SK-N-SH treated with all-trans-retinoic acid at 6 μM for 48 hours (cell line): ENCODE measurements at regions not wholly inside any gene's neighbourhood (a gene's known extent, or its start where the extent isn't known, plus 50 kb on each side); places are given as distances from the start of the nearest gene placed in this dataset.

Experiments
- ATAC-seq: fragments of 200-7000 bp; cut with Tn5 transposase; 3 replicates; pipeline ENCODE4 v1.9.1; 2020; ENCODE audit warnings: mild to moderate bottlenecking, moderate library complexity
- ARNTL ChIP-seq: fragments of 450-650 bp; formaldehyde crosslinking; IDR thresholded peaks from 2 replicates; pipeline ENCODE4 v1.5.0; 2020; ENCODE audit warnings: low read depth, mild to moderate bottlenecking, moderate library complexity, borderline replicate concordance
- CSDC2 ChIP-seq: fragments of 250-450 bp; sonication (Bioruptor Pico); IDR thresholded peaks from 2 replicates; pipeline ENCODE4 v1.5.0; 2020; ENCODE audit warnings: mild to moderate bottlenecking, moderate library complexity
- ESRRG ChIP-seq: fragments of 250-450 bp; sonication (Bioruptor Pico); IDR thresholded peaks from 2 replicates; pipeline ENCODE4 v1.6.1; 2021; ENCODE audit warnings: mild to moderate bottlenecking
- GLIS3 ChIP-seq: fragments of 250-450 bp; sonication (Bioruptor Pico); IDR thresholded peaks from 2 replicates; pipeline ENCODE4 v1.5.0; 2020; ENCODE audit warnings: mild to moderate bottlenecking, moderate library complexity
- ISL1 ChIP-seq: fragments of 250-450 bp; sonication (Bioruptor Pico); IDR thresholded peaks from 2 replicates; pipeline ENCODE4 v2.1.2; 2022; ENCODE audit warnings: mild to moderate bottlenecking, moderate library complexity
- OSR1 ChIP-seq: fragments of 250-450 bp; sonication (Bioruptor Pico); IDR thresholded peaks from 2 replicates; pipeline ENCODE4 v1.8.0; 2022; ENCODE audit warnings: moderate library complexity, mild to moderate bottlenecking, inconsistent platforms
- PPARA ChIP-seq: fragments of 250-450 bp; sonication (Bioruptor Pico); IDR thresholded peaks from 2 replicates; pipeline ENCODE4 v1.5.0; 2020; ENCODE audit warnings: mild to moderate bottlenecking, borderline replicate concordance
- RARB ChIP-seq: fragments of 250-450 bp; sonication (Bioruptor Pico); IDR thresholded peaks from 2 replicates; pipeline ENCODE4 v1.8.0; 2021; ENCODE audit warnings: mild to moderate bottlenecking, moderate library complexity
- SNAI2 ChIP-seq: fragments of 250-450 bp; sonication (Bioruptor Pico); IDR thresholded peaks from 2 replicates; pipeline ENCODE4 v1.5.0; 2020; ENCODE audit warnings: mild to moderate bottlenecking, moderate library complexity
- TCF4 ChIP-seq: fragments of 250-450 bp; sonication (Bioruptor Pico); IDR thresholded peaks from 2 replicates; pipeline ENCODE4 v1.8.0; 2021; ENCODE audit warnings: mild to moderate bottlenecking, moderate library complexity, borderline replicate concordance
- TOX ChIP-seq: fragments of 250-450 bp; sonication (Bioruptor Pico); IDR thresholded peaks from 2 replicates; pipeline ENCODE4 v1.8.0; 2021; ENCODE audit warnings: mild to moderate bottlenecking, moderate library complexity, borderline replicate concordance
- ZC3H10 ChIP-seq: fragments of 250-450 bp; sonication (Bioruptor Pico); IDR thresholded peaks from 2 replicates; pipeline ENCODE4 v1.5.1; 2021; ENCODE audit warnings: mild to moderate bottlenecking, moderate library complexity
- ZFP3 ChIP-seq: fragments of 250-450 bp; sonication (Bioruptor Pico); IDR thresholded peaks from 2 replicates; pipeline ENCODE4 v1.5.0; 2020; ENCODE audit warnings: mild to moderate bottlenecking, moderate library complexity
- ZFP30 ChIP-seq: fragments of 450-650 bp; formaldehyde crosslinking; IDR thresholded peaks from 2 replicates; pipeline ENCODE4 v1.5.0; 2022; ENCODE audit warnings: mild to moderate bottlenecking, moderate library complexity
- ZNF565 ChIP-seq: fragments of 450-650 bp; formaldehyde crosslinking; conservative IDR thresholded peaks from 2 replicates; pipeline ENCODE4 v1.5.0; 2020; ENCODE audit warnings: low read depth, mild to moderate bottlenecking, moderate library complexity
- ZNF70 ChIP-seq: fragments of 450-650 bp; formaldehyde crosslinking; IDR thresholded peaks from 2 replicates; pipeline ENCODE4 v1.5.0; 2020; ENCODE audit warnings: mild to moderate bottlenecking, moderate library complexity
- TF ChIP-seq, protein P1 (sequence below): fragments of 250-450 bp; sonication (Bioruptor Pico); IDR thresholded peaks from 2 replicates; pipeline ENCODE4 v1.5.1; 2021; ENCODE audit warnings: mild to moderate bottlenecking, moderate library complexity
- TF ChIP-seq, protein P2 (sequence below): fragments of 250-450 bp; sonication (Bioruptor Pico); IDR thresholded peaks from 2 replicates; pipeline ENCODE4 v1.8.0; 2021; ENCODE audit warnings: low read depth, mild to moderate bottlenecking, moderate library complexity, borderline replicate concordance
- TF ChIP-seq, protein P3 (sequence below): fragments of 250-450 bp; sonication (Bioruptor Pico); IDR thresholded peaks from 2 replicates; pipeline ENCODE4 v1.5.0; 2020; ENCODE audit warnings: mild to moderate bottlenecking, moderate library complexity
- TF ChIP-seq, protein P4 (sequence below): fragments of 250-450 bp; sonication (Bioruptor Pico); IDR thresholded peaks from 2 replicates; pipeline ENCODE4 v1.5.1; 2020; ENCODE audit warnings: low read depth, mild to moderate bottlenecking, moderate library complexity

DNA sequence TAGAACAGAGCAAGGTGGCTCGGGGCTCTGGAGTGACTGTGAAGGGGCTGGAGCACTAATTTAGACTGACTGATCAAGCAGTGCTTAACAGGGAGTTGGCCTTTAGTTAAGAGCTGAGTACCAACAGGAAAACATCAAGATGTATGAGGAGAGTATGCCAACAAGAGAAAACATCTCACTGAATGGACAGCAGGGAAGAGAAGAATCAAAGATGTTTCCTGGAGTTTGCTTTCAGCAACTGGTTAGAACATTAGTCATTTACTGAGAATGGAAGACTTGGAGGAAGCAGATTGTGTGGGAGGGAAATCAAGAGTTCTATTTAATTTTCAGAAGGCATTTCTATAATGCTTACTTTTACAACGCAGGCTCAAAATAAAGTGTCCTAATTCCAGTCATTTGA is 259.3 kb downstream of the ADAMTS20 start:
- ATAC-seq: no peak
- TF ChIP-seq GLIS3 (no peak), ZFP30 (CRISPR knock-in tag) (no peak), ISL1 (CRISPR knock-in tag) (no peak), OSR1 (CRISPR knock-in tag) (no peak), ZC3H10 (CRISPR knock-in tag) (no peak), ZNF70 (CRISPR knock-in tag) (no peak), SNAI2 (CRISPR knock-in tag) (no peak), PPARA (no peak), ZFP3 (CRISPR knock-in tag) (no peak)
- TF ChIP-seq, protein P1, sequence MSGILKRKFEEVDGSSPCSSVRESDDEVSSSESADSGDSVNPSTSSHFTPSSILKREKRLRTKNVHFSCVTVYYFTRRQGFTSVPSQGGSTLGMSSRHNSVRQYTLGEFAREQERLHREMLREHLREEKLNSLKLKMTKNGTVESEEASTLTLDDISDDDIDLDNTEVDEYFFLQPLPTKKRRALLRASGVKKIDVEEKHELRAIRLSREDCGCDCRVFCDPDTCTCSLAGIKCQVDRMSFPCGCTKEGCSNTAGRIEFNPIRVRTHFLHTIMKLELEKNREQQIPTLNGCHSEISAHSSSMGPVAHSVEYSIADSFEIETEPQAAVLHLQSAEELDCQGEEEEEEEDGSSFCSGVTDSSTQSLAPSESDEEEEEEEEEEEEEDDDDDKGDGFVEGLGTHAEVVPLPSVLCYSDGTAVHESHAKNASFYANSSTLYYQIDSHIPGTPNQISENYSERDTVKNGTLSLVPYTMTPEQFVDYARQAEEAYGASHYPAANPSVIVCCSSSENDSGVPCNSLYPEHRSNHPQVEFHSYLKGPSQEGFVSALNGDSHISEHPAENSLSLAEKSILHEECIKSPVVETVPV (CRISPR knock-in tag): no peak
- TF ChIP-seq, all 23 proteins: peak for 0

DNA sequence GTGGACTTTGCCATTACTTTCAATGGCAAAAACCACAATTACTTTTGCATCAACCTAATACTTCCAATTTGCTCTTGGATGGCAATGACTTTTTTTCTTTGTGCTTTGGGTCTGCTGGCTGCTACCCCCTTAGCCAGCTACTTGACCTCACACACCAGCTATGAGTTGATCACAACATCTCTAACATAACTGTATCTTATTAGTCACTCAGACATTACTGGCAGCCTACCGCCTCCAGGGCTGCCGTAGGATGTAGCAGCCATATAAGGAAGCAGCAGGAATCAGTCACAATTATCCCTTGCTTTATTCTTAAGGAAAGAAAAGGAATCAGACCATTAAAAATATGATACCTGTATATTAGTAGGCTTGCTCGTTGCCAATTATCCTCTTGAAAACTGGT is 260.5 kb downstream of the ADAMTS20 start:
- ATAC-seq: no peak
- TF ChIP-seq ZNF565 (no peak), SNAI2 (CRISPR knock-in tag) (no peak), GLIS3 (no peak), ISL1 (CRISPR knock-in tag) (no peak), RARB (CRISPR knock-in tag) (no peak), OSR1 (CRISPR knock-in tag) (no peak)
- TF ChIP-seq, protein P1 (CRISPR knock-in tag): no peak
- TF ChIP-seq, protein P2, sequence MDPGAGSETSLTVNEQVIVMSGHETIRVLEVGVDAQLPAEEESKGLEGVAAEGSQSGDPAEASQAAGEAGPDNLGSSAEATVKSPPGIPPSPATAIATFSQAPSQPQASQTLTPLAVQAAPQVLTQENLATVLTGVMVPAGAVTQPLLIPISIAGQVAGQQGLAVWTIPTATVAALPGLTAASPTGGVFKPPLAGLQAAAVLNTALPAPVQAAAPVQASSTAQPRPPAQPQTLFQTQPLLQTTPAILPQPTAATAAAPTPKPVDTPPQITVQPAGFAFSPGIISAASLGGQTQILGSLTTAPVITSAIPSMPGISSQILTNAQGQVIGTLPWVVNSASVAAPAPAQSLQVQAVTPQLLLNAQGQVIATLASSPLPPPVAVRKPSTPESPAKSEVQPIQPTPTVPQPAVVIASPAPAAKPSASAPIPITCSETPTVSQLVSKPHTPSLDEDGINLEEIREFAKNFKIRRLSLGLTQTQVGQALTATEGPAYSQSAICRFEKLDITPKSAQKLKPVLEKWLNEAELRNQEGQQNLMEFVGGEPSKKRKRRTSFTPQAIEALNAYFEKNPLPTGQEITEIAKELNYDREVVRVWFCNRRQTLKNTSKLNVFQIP: no peak

DNA sequence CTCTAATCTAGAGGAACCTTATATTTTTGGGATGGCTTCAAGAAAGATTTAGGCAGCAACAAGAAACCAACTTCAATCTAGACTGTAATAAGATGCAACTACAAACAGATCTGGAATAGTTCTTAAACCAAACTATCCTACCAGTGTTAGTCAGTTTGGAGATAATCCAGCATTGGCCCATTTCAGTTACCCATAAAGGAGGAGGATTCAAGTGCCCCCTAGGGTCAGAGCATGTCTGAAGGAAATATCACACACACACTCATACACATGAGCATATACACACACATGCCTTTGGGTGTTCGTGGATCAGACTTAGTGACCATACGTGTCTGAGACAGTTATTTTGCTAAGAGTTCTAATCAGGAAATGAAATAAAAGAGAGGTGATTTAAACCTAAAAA is 261.2 kb downstream of the ADAMTS20 start:
- no peak for ATAC-seq
- no peak for TF ChIP-seq ZFP30 (CRISPR knock-in tag)
- TF ChIP-seq, protein P2: no peak
- TF ChIP-seq, protein P3, sequence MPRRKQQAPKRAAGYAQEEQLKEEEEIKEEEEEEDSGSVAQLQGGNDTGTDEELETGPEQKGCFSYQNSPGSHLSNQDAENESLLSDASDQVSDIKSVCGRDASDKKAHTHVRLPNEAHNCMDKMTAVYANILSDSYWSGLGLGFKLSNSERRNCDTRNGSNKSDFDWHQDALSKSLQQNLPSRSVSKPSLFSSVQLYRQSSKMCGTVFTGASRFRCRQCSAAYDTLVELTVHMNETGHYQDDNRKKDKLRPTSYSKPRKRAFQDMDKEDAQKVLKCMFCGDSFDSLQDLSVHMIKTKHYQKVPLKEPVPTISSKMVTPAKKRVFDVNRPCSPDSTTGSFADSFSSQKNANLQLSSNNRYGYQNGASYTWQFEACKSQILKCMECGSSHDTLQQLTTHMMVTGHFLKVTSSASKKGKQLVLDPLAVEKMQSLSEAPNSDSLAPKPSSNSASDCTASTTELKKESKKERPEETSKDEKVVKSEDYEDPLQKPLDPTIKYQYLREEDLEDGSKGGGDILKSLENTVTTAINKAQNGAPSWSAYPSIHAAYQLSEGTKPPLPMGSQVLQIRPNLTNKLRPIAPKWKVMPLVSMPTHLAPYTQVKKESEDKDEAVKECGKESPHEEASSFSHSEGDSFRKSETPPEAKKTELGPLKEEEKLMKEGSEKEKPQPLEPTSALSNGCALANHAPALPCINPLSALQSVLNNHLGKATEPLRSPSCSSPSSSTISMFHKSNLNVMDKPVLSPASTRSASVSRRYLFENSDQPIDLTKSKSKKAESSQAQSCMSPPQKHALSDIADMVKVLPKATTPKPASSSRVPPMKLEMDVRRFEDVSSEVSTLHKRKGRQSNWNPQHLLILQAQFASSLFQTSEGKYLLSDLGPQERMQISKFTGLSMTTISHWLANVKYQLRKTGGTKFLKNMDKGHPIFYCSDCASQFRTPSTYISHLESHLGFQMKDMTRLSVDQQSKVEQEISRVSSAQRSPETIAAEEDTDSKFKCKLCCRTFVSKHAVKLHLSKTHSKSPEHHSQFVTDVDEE (CRISPR knock-in tag): no peak
- no peak for TF ChIP-seq ESRRG (CRISPR knock-in tag)
- no peak for TF ChIP-seq CSDC2
- no peak for TF ChIP-seq ARNTL (CRISPR knock-in tag)
- no peak for TF ChIP-seq GLIS3
- TF ChIP-seq, protein P1 (CRISPR knock-in tag): no peak
- TF ChIP-seq OSR1 (CRISPR knock-in tag): no peak
- no peak for TF ChIP-seq TCF4 (CRISPR knock-in tag)
- TF ChIP-seq PPARA: no peak
- no peak for TF ChIP-seq ISL1 (CRISPR knock-in tag)
- TF ChIP-seq TOX: no peak
- TF ChIP-seq, protein P4, sequence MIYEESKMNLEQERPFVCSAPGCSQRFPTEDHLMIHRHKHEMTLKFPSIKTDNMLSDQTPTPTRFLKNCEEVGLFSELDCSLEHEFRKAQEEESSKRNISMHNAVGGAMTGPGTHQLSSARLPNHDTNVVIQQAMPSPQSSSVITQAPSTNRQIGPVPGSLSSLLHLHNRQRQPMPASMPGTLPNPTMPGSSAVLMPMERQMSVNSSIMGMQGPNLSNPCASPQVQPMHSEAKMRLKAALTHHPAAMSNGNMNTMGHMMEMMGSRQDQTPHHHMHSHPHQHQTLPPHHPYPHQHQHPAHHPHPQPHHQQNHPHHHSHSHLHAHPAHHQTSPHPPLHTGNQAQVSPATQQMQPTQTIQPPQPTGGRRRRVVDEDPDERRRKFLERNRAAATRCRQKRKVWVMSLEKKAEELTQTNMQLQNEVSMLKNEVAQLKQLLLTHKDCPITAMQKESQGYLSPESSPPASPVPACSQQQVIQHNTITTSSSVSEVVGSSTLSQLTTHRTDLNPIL (CRISPR knock-in tag): no peak
- TF ChIP-seq ZNF565: no peak
- no peak for TF ChIP-seq ZFP3 (CRISPR knock-in tag)
